ENCODE measurements at regions not wholly inside any gene's neighbourhood (a gene's known extent, or its start where the extent isn't known, plus 50 kb on each side); places are given as distances from the start of the nearest gene placed in this dataset.

DNA sequence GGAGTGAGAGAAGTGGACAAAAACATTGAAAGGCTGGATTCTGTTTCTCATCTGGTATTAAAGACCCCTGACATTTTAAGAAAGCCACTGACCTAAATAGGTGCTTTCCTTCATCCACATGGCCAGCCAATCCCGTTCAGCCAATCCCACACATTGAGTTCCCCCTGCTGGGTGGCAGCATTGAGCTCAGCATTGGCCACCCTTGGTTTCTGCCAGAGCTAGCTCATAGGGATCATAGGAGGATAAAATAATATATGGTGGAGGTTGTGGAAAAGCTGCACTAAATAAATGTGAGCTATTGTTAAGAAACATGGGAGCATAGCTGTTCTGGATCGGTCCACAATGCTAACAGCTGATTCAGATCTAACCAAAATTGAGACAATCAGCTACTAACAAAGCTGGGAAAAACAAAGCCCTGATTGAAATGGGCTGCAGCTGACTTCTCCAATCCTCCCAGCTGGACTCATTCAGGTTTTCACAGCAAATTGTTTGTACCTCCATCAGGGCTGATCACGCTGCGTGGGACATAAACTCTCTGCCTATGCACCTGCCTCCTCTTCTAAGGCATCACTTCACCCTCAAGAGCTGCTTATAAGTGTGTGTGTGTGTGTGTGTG is 256.5 kb downstream of the EMP1 start:
- no peak overlapping the region for H2BK15ac ChIP-seq (ENCODE audit: low read depth, low read length)
- no peak overlapping the region for H3K4me3 ChIP-seq (ENCODE audit: insufficient read depth, low read depth, low read length)
- dilution Hi-C loops (cut with HindIII; ENCODE audit: low sequenced_read_pairs, unreplicated experiment) (no loop called here), in situ Hi-C loops (cut with MboI; ENCODE audit: low sequenced_read_pairs) (no loop called here), intact Hi-C loops (cut with micrococcal nuclease) (no loop called here)
- H2AFZ ChIP-seq (replicated peaks; ENCODE audit: low read length, poor library complexity): no peak overlapping the region
- BruUV-seq (replicated peaks): no TSS peak
- no peaks in the 10 kb centered on the region for H3K4me1 ChIP-seq (ENCODE audit: control insufficient read depth, insufficient read depth, low read length)
- CTCF ChIA-PET: no interaction called here
- no peaks in the 10 kb centered on the region for H4K20me1 ChIP-seq (ENCODE audit: insufficient read depth, low read length)
- no peak overlapping the region for H3K23ac ChIP-seq (ENCODE audit: low read depth, low read length)
- H3K4me2 ChIP-seq (ENCODE audit: low read depth, low read length): no peak overlapping the region
- no peaks in the 10 kb centered on the region for H3K9me3 ChIP-seq (ENCODE audit: control insufficient read depth, insufficient read depth, low read length)
- no peak overlapping the region for H4K91ac ChIP-seq (ENCODE audit: insufficient read depth, low read depth, low read length)
- no peak overlapping the region for H3K14ac ChIP-seq (replicated peaks; ENCODE audit: low read depth, low read length)
- no peak for ATAC-seq (ENCODE audit: low read depth)
- no peak overlapping the region for H2AK5ac ChIP-seq (ENCODE audit: low read depth, low read length)
- no peaks in the 10 kb centered on the region for H3K27me3 ChIP-seq (ENCODE audit: control insufficient read depth, insufficient read depth, low read length)
- H3K4ac ChIP-seq (ENCODE audit: low read depth, low read length): no peak overlapping the region
- H3K36me3 ChIP-seq (ENCODE audit: control insufficient read depth, insufficient read depth, low read length): no peaks in the 10 kb centered on the region
- H3K9me1 ChIP-seq (ENCODE audit: insufficient read depth, low read length): no peaks in the 10 kb centered on the region
- no peak overlapping the region for H2BK20ac ChIP-seq (ENCODE audit: low read depth, low read length)
- H3K56ac ChIP-seq (ENCODE audit: extremely low read depth, insufficient read depth, low read length): no peak overlapping the region
- H3K79me1 ChIP-seq (ENCODE audit: low read depth in 1 of 2, low read length in 2 of 2): no peaks in the 10 kb centered on the region
- H4K5ac ChIP-seq (ENCODE audit: low read depth, low read length): no peak overlapping the region
- POLR2A ChIA-PET (ENCODE audit: unreplicated experiment): no interaction called here
- DNase-seq: no peak
- TF ChIP-seq MXI1 (IDR thresholded peaks at IDR 0.05; ENCODE audit: borderline replicate concordance, low read depth, low read length): no peak
- no peak overlapping the region for H3K18ac ChIP-seq (ENCODE audit: low read depth, low read length)
- H2AK9ac ChIP-seq (replicated peaks; ENCODE audit: low read depth, low read length, poor library complexity): no peak overlapping the region
- no CpG with 5 or more reads among the region's 4 CpGs for WGBS, 2 experiments (ENCODE audit: extremely low coverage in 2 of 2, insufficient read length in 1 of 2)
- H3K9ac ChIP-seq (ENCODE audit: low read depth, low read length): no peak overlapping the region
- no peak overlapping the region for H4K8ac ChIP-seq (ENCODE audit: low read depth in 2 of 2, low read length in 2 of 2)
- no peak overlapping the region for H2BK120ac ChIP-seq (ENCODE audit: low read depth, low read length)
- H2BK5ac ChIP-seq (ENCODE audit: low read depth, low read length, poor library complexity, severe bottlenecking): no peak overlapping the region
- no peak overlapping the region for H3K27ac ChIP-seq (ENCODE audit: insufficient read depth, low read length)

All from IMR-90 (cell line).